ENCODE measurements at regions not wholly inside any gene's neighbourhood (a gene's known extent, or its start where the extent isn't known, plus 50 kb on each side); places are given as distances from the start of the nearest gene placed in this dataset.

DNA sequence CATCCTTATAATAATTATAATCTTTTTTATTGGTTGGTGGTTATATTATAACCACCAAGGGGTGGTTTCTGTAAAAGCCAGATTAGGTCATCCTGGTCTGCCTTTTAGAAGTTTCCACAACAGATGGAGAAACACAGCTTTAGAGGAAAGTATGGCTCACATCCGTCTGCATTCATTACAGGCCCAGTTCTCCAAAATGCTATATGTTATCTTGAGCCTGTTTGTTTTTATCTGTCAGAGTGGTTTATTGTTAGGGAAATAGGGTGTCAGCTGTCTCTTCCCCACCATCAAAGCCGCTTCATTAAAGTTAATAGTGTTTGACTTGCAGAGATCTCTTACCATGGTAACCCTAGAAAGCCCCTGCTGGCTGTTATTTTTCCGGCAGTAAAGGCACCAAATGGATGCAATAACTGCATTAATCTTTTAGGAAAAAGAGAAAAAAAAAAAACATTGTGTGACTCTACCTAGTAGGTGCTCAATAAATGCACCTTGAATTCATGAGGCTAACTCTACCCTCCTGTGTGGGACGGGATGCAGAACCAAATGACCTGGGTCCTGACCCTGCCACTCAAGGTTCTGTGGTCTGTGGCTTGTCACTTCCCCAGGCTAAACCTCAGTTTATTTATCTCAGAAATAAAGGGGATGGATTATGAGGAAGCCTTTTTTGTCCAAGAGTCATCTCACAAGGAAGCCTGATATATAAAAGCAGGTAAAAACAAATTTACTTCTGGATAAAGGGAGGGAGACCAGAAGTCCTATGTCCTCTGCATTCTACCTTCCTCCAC, 118.3 kb downstream of the WT1 start:
- no peak for DNase-seq (ENCODE audit: low read depth)

DNA sequence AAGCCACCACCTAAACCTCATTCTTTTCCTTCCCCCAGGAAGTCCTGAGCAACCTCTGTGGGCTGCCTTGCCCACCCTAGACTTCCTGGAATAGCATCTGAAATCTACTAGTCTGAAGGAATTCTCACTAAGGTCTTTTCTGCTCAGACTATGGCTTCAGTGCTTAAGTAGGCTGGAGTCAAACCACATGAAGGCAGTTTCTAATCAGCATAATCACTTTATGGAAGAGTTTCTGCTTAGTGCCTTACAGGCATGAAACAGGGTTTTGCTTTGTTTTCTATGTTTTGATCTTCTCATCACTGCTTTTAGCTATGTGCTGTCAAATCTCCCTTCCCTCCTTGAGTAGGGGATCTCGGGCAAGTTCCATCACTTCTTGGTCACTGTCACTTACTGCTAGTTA, 117.7 kb downstream of the WT1 start:
- DNase-seq (ENCODE audit: low read depth), result no peak

- DNase-seq (ENCODE audit: low read depth), result no peak
These were observed 117.0 kb downstream of the WT1 start for GRCh38 chr11:32318071-32319055.

DNA sequence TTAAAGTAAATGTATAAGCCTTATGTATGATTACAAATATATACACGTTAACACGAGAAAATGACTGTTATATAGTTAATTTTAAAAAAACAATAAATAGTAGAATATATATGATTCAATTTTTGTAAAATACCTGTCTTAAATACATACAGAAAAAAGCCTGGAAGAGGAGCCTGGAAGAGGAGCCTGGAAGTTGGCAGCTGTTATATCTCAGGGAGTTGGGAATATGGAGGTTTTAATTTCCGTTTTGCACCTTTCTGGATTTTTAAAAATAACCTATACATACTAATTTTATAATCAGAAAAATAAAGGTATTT, 111.6 kb downstream of the WT1 start:
- DNase-seq (ENCODE audit: low read depth), result no peak

DNA sequence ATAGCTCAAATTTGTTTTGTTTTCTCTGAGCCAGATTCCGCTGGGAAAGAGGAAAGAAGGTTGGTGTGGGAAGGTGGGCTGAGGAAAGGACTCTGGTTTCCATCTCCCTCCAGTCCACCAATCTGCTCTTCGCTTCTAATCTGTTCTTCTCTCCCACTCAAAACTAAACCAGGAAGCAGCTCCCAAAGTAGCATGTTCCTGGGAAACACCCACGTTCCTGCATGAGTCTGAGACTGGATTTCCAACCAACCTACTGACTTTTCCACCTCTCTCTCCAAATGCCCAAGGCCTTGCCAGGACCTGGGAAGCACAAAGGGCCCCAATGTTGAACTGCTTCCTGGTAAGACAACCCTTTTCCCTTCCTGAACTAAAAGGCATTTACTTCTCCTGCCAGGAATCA, 110.2 kb downstream of the WT1 start:
- no peak for DNase-seq (ENCODE audit: low read depth)

- DNase-seq (ENCODE audit: low read depth), result no peak
These were observed 109.6 kb downstream of the WT1 start for GRCh38 chr11:32325725-32326124.

DNA sequence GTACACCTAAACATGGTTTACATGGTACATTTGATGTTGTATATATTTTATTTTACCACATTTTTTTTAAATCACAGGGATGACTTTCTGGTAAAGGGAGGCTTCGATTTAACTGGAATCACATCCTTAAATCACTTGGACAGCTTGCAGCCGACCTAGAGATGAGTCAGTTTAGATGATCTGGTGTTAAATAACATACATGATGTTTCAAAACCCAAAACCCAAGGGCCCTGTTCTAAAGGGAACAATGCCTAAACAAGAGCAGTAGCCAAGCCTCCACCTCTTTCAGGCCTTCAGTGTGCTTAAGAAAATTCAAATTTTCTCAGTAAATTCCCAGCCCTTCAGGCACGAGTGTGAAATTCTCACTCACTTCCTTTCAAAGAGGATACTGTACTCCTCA, 108.8 kb downstream of the WT1 start:
- no peak for DNase-seq (ENCODE audit: low read depth)

GRCh38 chr11:32328392-32328791, 106.9 kb downstream of the WT1 start:
- DNase-seq (ENCODE audit: low read depth), result no peak

DNA sequence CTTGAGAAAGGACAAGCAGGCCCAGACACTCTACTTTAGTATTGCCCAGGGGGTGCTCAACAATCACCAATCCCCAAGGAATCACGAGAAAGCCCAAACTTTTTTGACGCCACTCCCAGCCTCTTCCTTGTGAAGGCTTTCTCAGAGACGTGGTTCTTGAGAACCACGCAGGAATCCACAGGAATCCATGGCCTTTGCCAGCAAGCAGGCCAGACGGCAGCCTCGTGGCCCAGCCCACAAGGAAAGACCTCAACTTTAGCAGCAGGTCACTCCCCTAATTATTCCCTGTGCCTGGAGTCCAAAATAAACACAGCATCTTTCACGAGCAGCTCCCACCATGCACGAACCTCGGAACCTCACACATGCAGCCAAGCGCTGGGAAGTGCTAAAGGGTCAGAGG, 104.2 kb downstream of the WT1 start:
- no peak for DNase-seq (ENCODE audit: low read depth)

- no peak for DNase-seq (ENCODE audit: low read depth)
These were observed 103.5 kb downstream of the WT1 start for GRCh38 chr11:32331792-32332191.

DNA sequence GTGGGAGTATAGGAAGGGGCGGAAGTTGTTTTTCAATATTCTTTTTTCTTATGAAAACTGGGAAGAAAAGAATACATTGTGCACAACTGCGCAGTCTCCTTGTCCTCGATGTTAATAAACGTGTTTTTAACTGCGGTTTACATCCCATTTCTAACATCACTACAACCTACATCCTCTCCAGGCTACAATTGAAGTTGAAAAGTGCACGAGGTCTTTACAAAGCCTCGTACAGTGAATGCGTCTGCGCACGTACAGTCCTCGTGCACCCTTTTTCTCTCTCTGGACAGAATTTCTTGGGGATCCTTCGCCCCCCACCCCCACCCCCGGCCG, 102.4 kb downstream of the WT1 start:
- no peak for DNase-seq (ENCODE audit: low read depth)

DNA sequence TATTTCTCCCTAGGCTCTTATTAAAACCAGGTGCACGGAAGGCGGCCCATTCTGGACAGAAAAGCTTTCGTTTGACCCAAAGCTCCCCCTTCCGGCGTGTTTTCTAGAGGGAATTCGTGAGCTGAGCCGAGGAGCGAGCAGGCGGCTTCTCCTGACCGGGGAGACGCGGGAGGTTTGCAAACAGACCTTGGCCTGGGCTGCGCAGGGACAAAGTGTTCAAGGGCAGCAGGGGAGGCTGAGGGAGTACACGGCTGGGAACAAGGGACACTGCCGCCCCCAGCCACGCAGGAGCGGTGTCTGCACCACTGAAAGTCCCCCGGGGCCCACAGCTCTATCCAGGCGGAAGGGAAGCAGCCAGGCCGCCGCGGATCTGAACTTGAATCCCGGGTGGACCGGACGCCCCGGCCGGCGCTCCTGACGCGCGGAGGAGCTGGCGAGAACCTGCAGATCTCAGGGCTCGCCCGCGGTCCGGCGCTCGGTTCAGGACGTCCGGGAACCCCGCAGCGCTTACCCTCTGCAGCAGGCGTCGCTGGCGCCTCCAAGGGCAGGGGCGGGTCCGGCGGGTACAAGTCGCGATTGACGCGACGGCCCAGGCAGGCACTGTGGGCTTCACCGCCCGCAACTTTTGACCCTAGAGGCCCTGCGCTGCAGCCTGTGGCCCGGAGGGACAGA, 101.9 kb downstream of the WT1 start:
- DNase-seq (ENCODE audit: low read depth), result no peak

DNA sequence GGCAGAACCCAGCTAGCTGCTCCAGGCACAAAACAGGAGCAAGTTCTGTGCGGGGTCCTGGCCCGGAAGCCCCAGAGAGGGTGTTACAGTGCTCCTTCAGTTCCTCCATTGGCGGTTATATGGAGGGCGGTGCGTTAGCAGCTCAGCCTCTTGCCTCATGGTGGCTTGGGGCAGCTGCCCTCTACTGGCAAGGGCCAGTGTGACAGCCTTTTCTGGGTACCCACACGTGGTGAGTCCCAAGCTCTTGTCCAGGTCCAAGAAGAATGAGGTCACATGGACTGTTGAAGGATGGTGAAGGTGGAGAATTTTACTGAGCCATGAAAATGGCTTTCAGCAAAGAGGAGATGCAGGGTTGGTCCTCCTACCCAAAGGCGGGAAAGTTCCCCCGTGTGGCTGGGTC, 100.5 kb downstream of the WT1 start:
- no peak for DNase-seq (ENCODE audit: low read depth)
